ENCODE measurements at regions not wholly inside any gene's neighbourhood (a gene's known extent, or its start where the extent isn't known, plus 50 kb on each side); places are given as distances from the start of the nearest gene placed in this dataset.

GRCh38 chr2:40592218-40592617 is 140.3 kb upstream of the SLC8A1 start:
- Mint-ChIP-seq H3K9me3 (ENCODE audit: unreplicated experiment) (no peaks in the 10 kb centered on the region), H3K27me3 (ENCODE audit: insufficient read depth, unreplicated experiment) (no peaks in the 10 kb centered on the region), H3K4me3 (ENCODE audit: unreplicated experiment) (no peak overlapping the region), H3K36me3 (ENCODE audit: insufficient read depth, unreplicated experiment) (no peaks in the 10 kb centered on the region), H3K4me1 (ENCODE audit: low read depth, unreplicated experiment) (no peaks in the 10 kb centered on the region), H3K27ac (ENCODE audit: unreplicated experiment) (no peak overlapping the region)
- TF ChIP-seq CTCF (IDR thresholded peaks at IDR 0.05; ENCODE audit: insufficient read depth in 1 of 2, low read depth in 1 of 2, low read length in 1 of 2, severe bottlenecking in 1 of 2, unreplicated experiment in 1 of 2), result no peak
- BruUV-seq (replicated peaks), result no TSS peak
- no peaks in the 10 kb centered on the region for H3K27me3 ChIP-seq (replicated peaks; ENCODE audit: control insufficient read depth, insufficient read depth, low read length)
- H3K9me3 ChIP-seq, result no peaks in the 10 kb centered on the region
- no peak for DNase-seq
- ChIA-PET POLR2A (no interaction called here), CTCF (no interaction called here)
- no peaks in the 10 kb centered on the region for H3K4me1 ChIP-seq
- intact Hi-C loops (cut with micrococcal nuclease; ENCODE audit: unreplicated experiment), result no loop called here
- no peaks in the 10 kb centered on the region for H3K36me3 ChIP-seq (ENCODE audit: control insufficient read depth, insufficient read depth, low read length)
- no peak overlapping the region for H3K4me3 ChIP-seq (ENCODE audit: low read depth, low read length)

DNA sequence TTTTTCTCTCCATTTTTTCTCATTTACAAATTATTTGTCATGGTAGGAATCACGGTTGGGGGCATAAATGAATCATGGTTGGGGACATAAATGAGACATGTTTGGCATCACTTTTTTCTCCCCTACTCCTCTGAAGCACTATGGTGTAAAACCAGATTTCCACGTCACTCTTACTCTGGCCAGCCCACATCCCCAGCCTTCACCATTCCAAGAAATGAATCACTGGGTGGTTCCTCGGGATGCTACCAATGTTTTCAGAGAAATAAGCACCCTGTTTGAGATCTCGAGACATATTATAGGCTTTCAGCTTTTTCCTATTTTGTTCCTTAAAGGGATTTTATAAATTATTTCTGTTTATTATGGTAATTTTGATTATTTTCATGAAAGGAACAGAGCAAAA is 155.0 kb upstream of the SLC8A1 start:
- Mint-ChIP-seq H3K9me3 (ENCODE audit: unreplicated experiment) (no peaks in the 10 kb centered on the region), H3K4me1 (ENCODE audit: low read depth, unreplicated experiment) (no peaks in the 10 kb centered on the region)
- intact Hi-C loops (cut with micrococcal nuclease; ENCODE audit: unreplicated experiment), result no loop called here

GRCh38 chr2:40611196-40611595 is 159.3 kb upstream of the SLC8A1 start:
- Histone ChIP-seq H3K4me1 (no peaks in the 10 kb centered on the region), H3K9me3 (no peaks in the 10 kb centered on the region), H3K36me3 (ENCODE audit: control insufficient read depth, insufficient read depth, low read length) (no peaks in the 10 kb centered on the region), H3K27me3 (replicated peaks; ENCODE audit: control insufficient read depth, insufficient read depth, low read length) (no peaks in the 10 kb centered on the region), H3K4me3 (ENCODE audit: low read depth, low read length) (no peak overlapping the region)
- intact Hi-C loops (cut with micrococcal nuclease; ENCODE audit: unreplicated experiment), result no loop called here
- POLR2A ChIA-PET, result no interaction called here
- CTCF ChIA-PET, result no interaction called here
- no peaks in the 10 kb centered on the region for H3K9me3 Mint-ChIP-seq (ENCODE audit: unreplicated experiment)
- no peak for DNase-seq
- no peak overlapping the region for H3K27ac Mint-ChIP-seq (ENCODE audit: unreplicated experiment)
- no peak overlapping the region for H3K4me3 Mint-ChIP-seq (ENCODE audit: unreplicated experiment)
- H3K27me3 Mint-ChIP-seq (ENCODE audit: insufficient read depth, unreplicated experiment), result no peaks in the 10 kb centered on the region
- no peaks in the 10 kb centered on the region for H3K4me1 Mint-ChIP-seq (ENCODE audit: low read depth, unreplicated experiment)
- TF ChIP-seq CTCF (IDR thresholded peaks at IDR 0.05; ENCODE audit: insufficient read depth in 1 of 2, low read depth in 1 of 2, low read length in 1 of 2, severe bottlenecking in 1 of 2, unreplicated experiment in 1 of 2), result no peak
- H3K36me3 Mint-ChIP-seq (ENCODE audit: insufficient read depth, unreplicated experiment), result no peaks in the 10 kb centered on the region
- BruUV-seq (replicated peaks), result no TSS peak

More for the DNA sequence above, 155.0 kb upstream of the SLC8A1 start:
- CTCF ChIA-PET, result no interaction called here
- H3K27me3 ChIP-seq (replicated peaks; ENCODE audit: control insufficient read depth, insufficient read depth, low read length), result no peaks in the 10 kb centered on the region
- Mint-ChIP-seq H3K27me3 (ENCODE audit: insufficient read depth, unreplicated experiment) (peaks cover 7% of the 10 kb centered on the region), H3K4me3 (ENCODE audit: unreplicated experiment) (no peak overlapping the region), H3K36me3 (ENCODE audit: insufficient read depth, unreplicated experiment) (no peaks in the 10 kb centered on the region), H3K27ac (ENCODE audit: unreplicated experiment) (no peak overlapping the region)
- no peaks in the 10 kb centered on the region for H3K9me3 ChIP-seq
- no TSS peak for BruUV-seq (replicated peaks)
- H3K4me1 ChIP-seq, result no peaks in the 10 kb centered on the region
- POLR2A ChIA-PET, result no interaction called here
- H3K36me3 ChIP-seq (ENCODE audit: control insufficient read depth, insufficient read depth, low read length), result no peaks in the 10 kb centered on the region
- no peak for TF ChIP-seq CTCF (IDR thresholded peaks at IDR 0.05; ENCODE audit: insufficient read depth in 1 of 2, low read depth in 1 of 2, low read length in 1 of 2, severe bottlenecking in 1 of 2, unreplicated experiment in 1 of 2)
- DNase-seq, result no peak
- no peak overlapping the region for H3K4me3 ChIP-seq (ENCODE audit: low read depth, low read length)
